ENCODE measurements at regions not wholly inside any gene's neighbourhood (a gene's known extent, or its start where the extent isn't known, plus 50 kb on each side); places are given as distances from the start of the nearest gene placed in this dataset.

- H3K4me1 ChIP-seq = no peaks in the 10 kb centered on the region
- no peaks in the 10 kb centered on the region for H3K36me3 ChIP-seq
- H3K9me3 ChIP-seq = no peaks in the 10 kb centered on the region
- no peak overlapping the region for H3K4me3 ChIP-seq
- no peaks in the 10 kb centered on the region for H3K27me3 ChIP-seq
- no peak for TF ChIP-seq POLR2A (IDR thresholded peaks at IDR 0.05)
- no peak for TF ChIP-seq CTCF (IDR thresholded peaks at IDR 0.05 in 4 of 5, conservative IDR thresholded peaks at IDR 0.05 in 1 of 5)
- DNase-seq (no peak), ATAC-seq (no peak)
- in situ Hi-C loops (cut with MboI; ENCODE audit: low sequenced_read_pairs in 4 of 4) (no loop called here), intact Hi-C loops (cut with DNase I; ENCODE audit: low total_unique reads) (no loop called here)
- no peak overlapping the region for H3K27ac ChIP-seq
Observed at GRCh38 chr7:67450171-67450570, 453.5 kb downstream of the TYW1 start.

GRCh38 chr7:67451306-67451705 lies 454.7 kb downstream of the TYW1 start:
- ATAC-seq (no peak), DNase-seq (no peak)
- Histone ChIP-seq H3K4me1 (no peaks in the 10 kb centered on the region), H3K9me3 (no peaks in the 10 kb centered on the region), H3K27me3 (no peaks in the 10 kb centered on the region), H3K4me3 (no peak overlapping the region), H3K27ac (no peak overlapping the region), H3K36me3 (no peaks in the 10 kb centered on the region)
- intact Hi-C loops (cut with DNase I; ENCODE audit: low total_unique reads) (no loop called here), in situ Hi-C loops (cut with MboI; ENCODE audit: low sequenced_read_pairs in 4 of 4) (no loop called here)
- no peak for TF ChIP-seq CTCF (IDR thresholded peaks at IDR 0.05 in 4 of 5, conservative IDR thresholded peaks at IDR 0.05 in 1 of 5)
- no peak for TF ChIP-seq POLR2A (IDR thresholded peaks at IDR 0.05)

- H3K9me3 ChIP-seq = no peaks in the 10 kb centered on the region
- no peak for ATAC-seq
- in situ Hi-C loops (cut with MboI; ENCODE audit: low sequenced_read_pairs in 4 of 4) = no loop called here
- H3K4me1 ChIP-seq = no peaks in the 10 kb centered on the region
- DNase-seq = no peak
- intact Hi-C loops (cut with DNase I; ENCODE audit: low total_unique reads) = no loop called here
- H3K36me3 ChIP-seq = no peaks in the 10 kb centered on the region
- no peaks in the 10 kb centered on the region for H3K27me3 ChIP-seq
- no peak overlapping the region for H3K27ac ChIP-seq
- H3K4me3 ChIP-seq = no peak overlapping the region
- no peak for TF ChIP-seq POLR2A (IDR thresholded peaks at IDR 0.05)
- TF ChIP-seq CTCF (IDR thresholded peaks at IDR 0.05 in 4 of 5, conservative IDR thresholded peaks at IDR 0.05 in 1 of 5) = no peak
Observed at GRCh38 chr7:67452516-67453026, 455.9 kb downstream of the TYW1 start.

GRCh38 chr7:67453580-67454380 lies 457.1 kb downstream of the TYW1 start:
- ATAC-seq (no peak), DNase-seq (no peak)
- H3K27ac ChIP-seq = no peak overlapping the region
- H3K27me3 ChIP-seq = no peaks in the 10 kb centered on the region
- TF ChIP-seq CTCF (IDR thresholded peaks at IDR 0.05 in 4 of 5, conservative IDR thresholded peaks at IDR 0.05 in 1 of 5) (no peak), POLR2A (IDR thresholded peaks at IDR 0.05) (no peak)
- H3K36me3 ChIP-seq = no peaks in the 10 kb centered on the region
- no peaks in the 10 kb centered on the region for H3K9me3 ChIP-seq
- intact Hi-C loops (cut with DNase I; ENCODE audit: low total_unique reads) (no loop called here), in situ Hi-C loops (cut with MboI; ENCODE audit: low sequenced_read_pairs in 4 of 4) (no loop called here)
- H3K4me3 ChIP-seq = no peak overlapping the region
- no peaks in the 10 kb centered on the region for H3K4me1 ChIP-seq

Data from gastrocnemius medialis (tissue), 4 donors.